HG02610 (cell line): ENCODE measurements at regions not wholly inside any gene's neighbourhood (a gene's known extent, or its start where the extent isn't known, plus 50 kb on each side); places are given as distances from the start of the nearest gene placed in this dataset.
"Not testable (repeated sequence)": the region's sequence is repeated elsewhere in the genome, so short reads cannot be mapped to it uniquely, and the experiment has no call there.

Experiments
- ATAC-seq: cut with Tn5 transposase; IDR thresholded peaks from one replicate; pipeline ENCODE4 v1.9.1; 2021; ENCODE audit warnings: mild to moderate bottlenecking, moderate library complexity; ENCODE audit not compliant: unreplicated experiment

DNA sequence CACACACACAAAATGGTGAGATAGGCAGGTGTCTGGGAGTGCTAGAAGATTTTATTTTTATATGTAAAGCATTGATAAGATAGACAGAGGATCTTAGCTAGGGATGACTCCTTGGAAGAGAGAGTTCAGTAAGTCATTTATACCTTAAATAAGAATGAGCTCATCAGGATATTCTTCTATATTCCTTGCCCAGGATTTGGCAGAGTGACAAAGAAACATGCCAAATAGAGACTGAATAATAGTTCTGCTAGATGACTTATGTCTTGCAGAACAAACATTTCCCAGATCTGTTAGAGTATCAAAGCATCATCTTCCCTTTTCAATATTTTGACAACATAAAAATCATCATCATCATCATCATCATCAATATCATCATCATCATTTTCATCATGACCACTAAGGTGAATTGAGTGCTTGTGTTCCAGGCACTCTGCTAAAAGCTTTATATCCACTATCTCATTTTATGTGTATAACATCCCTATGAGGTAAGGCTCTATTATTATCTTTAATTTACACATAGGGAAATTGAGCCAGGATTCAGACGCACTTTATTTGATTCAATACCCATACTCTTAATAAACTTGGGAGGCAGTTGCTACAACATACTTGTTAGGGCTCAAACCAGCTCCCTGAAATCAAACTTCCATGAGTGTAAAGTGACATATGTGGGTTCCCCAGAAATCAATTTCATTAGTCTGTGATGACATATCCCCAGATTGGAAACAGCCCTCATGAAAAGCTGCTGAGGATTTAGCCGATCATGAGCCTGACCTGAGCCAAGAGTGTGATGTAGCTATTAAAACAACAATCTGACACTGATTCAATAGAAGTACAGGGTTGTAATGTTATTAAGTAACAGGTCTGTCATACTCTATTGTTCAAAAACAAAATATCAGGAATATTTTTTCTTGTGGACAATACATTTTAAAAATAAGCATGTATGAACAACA, 176.3 kb upstream of the SEMA6A start:
- no peak for ATAC-seq

DNA sequence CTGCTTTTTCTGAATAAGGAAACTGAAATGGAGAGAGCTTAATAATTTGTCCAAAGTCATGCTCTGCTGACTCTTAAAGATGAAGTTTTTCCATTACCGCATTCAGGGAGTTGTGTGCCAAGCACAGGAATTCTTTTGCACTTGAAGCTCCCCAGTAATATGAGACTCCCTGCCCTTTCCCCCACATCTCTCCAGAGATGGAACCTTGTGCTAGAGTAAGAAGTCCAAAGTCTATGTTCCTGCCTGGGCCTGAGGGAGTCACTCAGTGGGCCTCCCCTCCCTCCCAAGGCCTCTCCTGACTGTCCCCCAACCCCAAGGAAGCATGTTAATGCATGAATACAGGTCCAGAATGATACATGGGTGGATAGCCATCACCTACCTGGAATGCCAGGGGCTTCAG, 173.3 kb upstream of the SEMA6A start:
- no peak for ATAC-seq

- ATAC-seq: no peak
Observed at GRCh38 chr5:116746668-116747067, 172.0 kb upstream of the SEMA6A start.

DNA sequence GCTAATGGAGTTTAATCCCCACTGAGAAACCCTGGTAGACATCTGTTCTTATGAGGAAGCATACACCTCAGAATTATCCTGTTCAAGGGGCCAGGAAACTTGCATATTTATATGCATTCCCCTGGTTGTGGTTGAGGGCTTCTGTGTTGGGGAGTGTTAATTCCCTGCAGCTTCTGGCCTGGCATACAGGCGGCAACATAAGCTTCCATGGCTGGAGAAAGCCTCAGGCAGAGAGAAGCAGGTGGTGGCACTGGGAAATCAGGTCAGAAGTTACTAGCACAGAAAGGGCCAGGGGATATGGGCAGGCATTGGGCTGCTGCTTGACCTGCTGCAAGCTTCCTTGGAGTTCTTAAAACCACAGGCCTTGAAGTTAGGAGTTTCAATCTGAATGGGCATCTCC, 166.1 kb upstream of the SEMA6A start:
- ATAC-seq: no peak

GRCh38 chr5:116739571-116739970, 164.9 kb upstream of the SEMA6A start:
- no peak for ATAC-seq

DNA sequence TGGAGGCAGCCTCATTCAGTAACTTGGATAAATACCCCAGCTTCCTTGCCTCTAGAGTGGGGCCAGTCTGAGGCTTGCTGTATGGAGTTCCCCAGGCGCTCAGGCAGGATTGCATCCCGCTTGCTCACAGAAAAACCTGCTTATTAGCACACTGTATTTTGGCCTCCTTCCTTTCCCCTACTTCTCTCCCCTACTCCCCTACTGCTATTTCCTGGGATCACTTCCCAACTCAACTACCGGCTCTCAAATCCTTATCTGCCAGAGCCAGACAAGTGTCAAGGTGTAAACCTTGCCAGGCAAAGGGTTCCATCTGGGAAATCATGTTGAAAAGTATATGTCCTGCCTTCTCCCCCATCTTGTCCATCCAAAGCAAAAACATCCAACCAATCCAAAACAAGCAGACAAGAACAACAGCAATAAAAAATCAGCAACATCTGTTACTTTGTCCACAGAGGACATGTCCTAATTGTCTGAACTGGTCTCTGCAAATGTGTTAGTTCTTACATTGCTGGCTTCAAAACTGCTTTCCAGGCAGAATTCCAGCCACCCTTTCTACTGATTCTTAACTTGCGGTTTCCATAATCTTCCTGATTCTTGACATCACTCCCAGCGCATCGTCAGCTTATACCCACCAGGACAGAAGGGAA, 164.1 kb upstream of the SEMA6A start:
- no peak for ATAC-seq

GRCh38 chr5:116738239-116738614, 163.6 kb upstream of the SEMA6A start:
- ATAC-seq: no peak

DNA sequence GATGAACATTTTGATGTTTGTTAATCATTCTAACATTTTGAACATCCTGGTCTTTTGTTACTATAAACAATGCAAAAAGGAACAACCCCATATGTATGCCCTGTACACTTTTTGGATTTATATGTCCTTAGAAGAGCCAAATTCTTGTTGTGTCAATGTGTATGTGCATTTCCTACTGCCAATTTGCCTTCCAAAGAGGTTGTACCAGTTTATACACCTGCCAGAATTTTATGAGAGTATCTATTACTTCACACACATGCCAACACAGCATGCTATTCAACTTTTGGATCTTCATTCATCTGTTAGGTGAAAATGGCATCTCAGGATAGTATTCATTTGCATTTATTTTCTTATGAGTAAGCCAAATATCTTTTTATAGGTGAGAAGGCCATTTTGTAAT, 162.0 kb upstream of the SEMA6A start:
- no peak for ATAC-seq

DNA sequence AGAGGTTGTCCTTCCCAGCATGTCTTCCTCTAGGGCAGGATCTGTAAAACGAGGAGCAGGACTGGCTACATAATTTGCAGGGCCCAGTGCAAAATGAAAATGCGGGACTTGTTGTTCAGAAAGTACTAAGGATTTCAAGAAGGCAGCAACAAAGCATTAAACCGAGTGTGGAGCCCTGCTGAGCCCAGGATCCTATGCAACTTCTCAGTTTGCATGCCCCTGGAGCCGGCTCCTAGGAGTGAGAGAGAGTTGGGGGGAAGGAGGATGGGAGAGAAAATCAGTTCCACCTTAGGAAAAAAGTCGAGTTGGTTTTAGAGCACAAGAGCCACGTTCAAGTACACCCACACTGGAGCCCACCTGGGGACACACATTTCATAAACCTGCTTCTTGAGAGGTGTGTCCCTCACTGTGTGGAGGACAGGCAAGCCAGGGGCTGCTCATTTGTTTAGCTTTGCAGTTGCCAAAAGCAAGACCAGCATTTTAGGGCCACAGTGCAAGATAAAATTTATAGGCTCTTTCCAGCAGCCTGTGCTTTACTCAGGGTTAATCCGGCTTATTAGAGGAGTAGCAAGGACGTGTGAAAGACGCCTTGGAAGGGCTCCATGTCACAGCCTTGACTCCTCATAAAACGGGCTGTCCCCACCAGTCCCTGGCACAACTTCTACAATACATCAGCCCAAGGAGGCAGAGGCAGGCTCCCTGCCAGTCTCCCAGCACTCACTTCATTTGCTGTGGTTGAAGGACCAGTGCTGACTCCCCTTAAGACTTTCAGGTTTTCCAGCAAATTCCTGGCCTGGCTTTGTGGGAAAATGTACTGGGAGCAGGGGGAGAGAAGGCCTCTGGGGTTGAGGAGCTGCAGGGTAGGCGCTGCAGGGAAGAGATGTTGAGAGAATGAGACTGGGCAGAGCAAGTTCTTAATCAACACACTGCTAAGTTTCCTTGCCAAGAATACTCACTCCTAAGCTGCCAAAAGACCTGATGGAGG, 159.7 kb upstream of the SEMA6A start:
- no peak for ATAC-seq

DNA sequence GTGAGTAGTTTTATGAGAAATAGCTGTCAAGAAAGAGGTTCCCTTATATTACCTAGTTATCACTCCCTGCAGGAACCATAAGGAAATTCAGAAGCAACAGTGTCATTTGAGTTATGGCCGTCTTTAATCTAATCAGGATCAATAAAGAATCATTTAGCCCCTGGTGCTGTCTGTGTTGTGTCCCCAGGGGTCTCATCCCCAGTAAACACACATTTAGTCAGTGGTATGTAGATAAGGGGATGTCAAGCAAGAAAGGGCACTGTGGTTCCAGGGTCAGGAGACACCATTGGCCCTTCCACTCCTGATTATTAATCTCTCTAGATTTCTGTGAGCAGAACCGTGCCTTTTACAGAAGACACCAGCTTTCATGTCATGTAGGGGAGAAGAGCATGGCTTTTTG, 158.0 kb upstream of the SEMA6A start:
- ATAC-seq: no peak

GRCh38 chr5:116731432-116731831, 156.8 kb upstream of the SEMA6A start:
- ATAC-seq: no peak

GRCh38 chr5:116730706-116731105, 156.1 kb upstream of the SEMA6A start:
- no peak for ATAC-seq

GRCh38 chr5:116730185-116730584, 155.6 kb upstream of the SEMA6A start:
- ATAC-seq: no peak

- ATAC-seq: no peak
Observed at GRCh38 chr5:116727248-116727647, 152.6 kb upstream of the SEMA6A start.

DNA sequence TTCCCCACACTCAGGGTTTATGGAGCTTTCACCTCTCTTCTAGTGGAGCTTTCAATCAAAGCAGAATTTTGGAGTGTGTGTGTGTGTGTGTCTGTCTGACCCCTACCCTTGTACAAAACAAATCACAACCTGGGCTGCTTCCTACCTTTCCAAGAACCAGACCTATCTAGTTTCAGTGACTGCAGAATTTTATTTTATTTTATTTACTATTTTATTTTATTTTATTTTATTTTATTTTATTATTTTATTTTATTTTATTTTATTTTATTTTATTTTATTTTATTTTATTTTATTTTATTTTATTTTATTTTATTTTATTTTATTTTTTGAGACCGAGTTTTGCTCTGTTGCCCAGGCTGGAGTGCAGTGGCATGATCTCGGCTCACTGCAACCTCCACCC, 151.6 kb upstream of the SEMA6A start:
- ATAC-seq: not testable (repeated sequence)

GRCh38 chr5:116724971-116725370, 150.3 kb upstream of the SEMA6A start:
- no peak for ATAC-seq

GRCh38 chr5:116722651-116723050, 148.0 kb upstream of the SEMA6A start:
- no peak for ATAC-seq

DNA sequence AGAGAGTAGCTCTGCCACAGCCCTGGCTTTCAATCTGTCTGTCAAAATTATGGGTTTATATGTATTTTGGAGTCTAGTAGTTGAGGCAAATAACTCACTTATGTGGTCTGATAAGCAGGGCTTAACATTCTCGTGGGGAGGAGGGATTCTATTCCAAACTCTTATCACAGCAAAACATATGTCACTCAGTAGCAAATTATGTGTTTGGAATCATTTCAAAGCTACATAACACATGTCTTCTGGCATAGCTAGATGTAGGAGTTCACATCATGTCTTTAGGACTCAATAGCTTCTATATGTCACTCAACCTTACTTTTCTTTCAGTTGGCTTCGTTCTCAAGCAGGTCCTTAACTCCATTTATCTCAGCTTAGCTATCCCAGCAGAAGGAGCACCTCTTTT, 144.5 kb upstream of the SEMA6A start:
- no peak for ATAC-seq

DNA sequence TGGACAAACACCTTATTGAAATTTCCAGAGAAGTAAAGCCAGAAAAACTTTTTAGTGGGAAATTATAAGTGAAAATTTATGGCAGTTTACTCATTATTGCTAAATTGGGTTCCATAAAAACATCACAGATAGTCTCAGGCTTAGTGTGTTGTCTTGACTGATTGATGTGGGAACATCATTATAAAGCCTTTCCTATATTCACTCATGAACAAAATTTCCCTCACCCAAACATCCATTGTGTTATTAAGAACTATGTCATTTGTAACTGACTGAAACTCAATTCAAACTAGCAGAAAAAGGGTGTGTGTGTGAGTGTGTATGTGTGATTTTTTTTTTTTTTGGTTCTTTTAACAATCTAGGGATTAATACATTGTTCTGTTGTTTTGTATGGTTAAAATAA, 143.7 kb upstream of the SEMA6A start:
- peak; percentile 67 for ATAC-seq

- ATAC-seq: no peak
Observed at GRCh38 chr5:116709082-116709481, 134.5 kb upstream of the SEMA6A start.

DNA sequence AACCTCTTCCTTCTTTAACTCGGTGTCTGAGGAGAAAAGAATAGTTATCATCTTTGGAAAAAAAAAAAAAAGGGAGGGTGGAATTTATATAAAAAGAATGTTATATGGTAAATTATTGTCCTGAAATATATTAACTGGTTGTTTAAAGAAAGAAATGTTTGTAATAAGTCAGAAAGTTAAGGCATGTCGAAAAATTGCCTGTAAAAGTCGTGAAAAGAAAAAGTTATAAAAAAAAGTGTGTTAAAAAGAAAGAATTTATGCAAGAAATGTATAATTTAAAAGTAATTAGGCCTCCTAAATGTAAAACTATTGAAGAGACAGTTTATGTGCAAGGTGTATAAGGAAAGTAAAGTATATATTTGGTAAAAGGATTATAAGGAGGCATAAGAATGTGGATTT, 130.5 kb upstream of the SEMA6A start:
- ATAC-seq: not testable (repeated sequence)
